Testis (tissue), 2 donors: ENCODE measurements at regions not wholly inside any gene's neighbourhood (a gene's known extent, or its start where the extent isn't known, plus 50 kb on each side); places are given as distances from the start of the nearest gene placed in this dataset.

Experiments used
- DNase-seq: peaks from one replicate; pipeline ENCODE4 v3.0.0-alpha.2; 2019
- H3K27ac ChIP-seq, 2 donors: fragments of 200-600 bp; sonication (generic); one replicate each; pipeline ENCODE4 v1.5.1; 2019
- H3K27me3 ChIP-seq: fragments of 200-600 bp; sonication (generic); one replicate; pipeline ENCODE4 v1.5.1; 2019
- H3K36me3 ChIP-seq: fragments of 200-600 bp; sonication (generic); one replicate; pipeline ENCODE4 v1.5.1; 2017; ENCODE audit warnings: low read depth; ENCODE audit errors: missing control alignments
- H3K4me1 ChIP-seq: fragments of 200-600 bp; sonication (generic); one replicate; pipeline ENCODE4 v1.5.1; 2019
- H3K4me3 ChIP-seq, 2 donors: fragments of 200-600 bp; sonication (generic); one replicate each; pipeline ENCODE4 v1.5.1; 2017 to 2019
- H3K9me3 ChIP-seq: fragments of 200-600 bp; sonication (generic); one replicate; pipeline ENCODE4 v1.5.1; 2017
- POLR2A ChIP-seq: fragments of 450-650 bp; IDR thresholded peaks from one replicate; pipeline ENCODE4 v1.6.1; 2017; ENCODE audit warnings: antibody characterized with exemption, mild to moderate bottlenecking, moderate library complexity
- WGBS, 2 donors: methylation state at CpG; one replicate each; pipeline ENCODE4 v1.1.5; 2018; 5-methylcytosine and 5-hydroxymethylcytosine counted together
- intact Hi-C: fragments of 100-400 bp; cut with DNase I; formaldehyde crosslinking; loops from one replicate; pipeline ENCODE4 v1.15.1; 2023; ENCODE audit warnings: low total_unique reads
- TF ChIP-seq, protein P1 (sequence below), 3 experiments: fragments of 450-650 bp in 2 of 3; fragments of 200-600 bp in 1 of 3; sonication (generic) in 1 of 3; IDR thresholded peaks; one replicate each; pipeline ENCODE4 v1.5.1; 2016 to 2019; ENCODE audit warnings: antibody characterized with exemption in 3 of 3, mild to moderate bottlenecking in 2 of 3, moderate library complexity in 1 of 3

DNA sequence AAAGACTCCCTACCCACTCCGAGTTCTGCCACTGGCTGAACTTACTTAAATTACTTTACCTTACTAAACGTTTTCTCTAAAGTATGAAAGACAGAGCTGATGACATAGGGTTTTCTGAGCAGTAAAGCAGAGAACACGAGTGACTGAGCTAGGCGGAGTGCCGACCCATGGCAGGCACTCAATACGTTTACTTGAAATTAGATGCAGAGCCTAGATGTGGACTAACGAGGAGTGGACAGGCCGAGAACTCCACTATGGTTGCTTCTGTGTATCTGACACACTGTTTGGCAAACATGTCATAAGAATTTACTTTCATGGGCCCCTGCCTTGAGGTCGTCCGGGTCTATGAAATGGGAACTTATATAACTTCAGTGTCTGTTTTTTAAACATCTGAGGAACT, 471.0 kb downstream of the STK39 start:
- WGBS, 2 donors: 78 to 88% methylated on average over 10 of the region's 10 CpGs
- intact Hi-C loops: no loop called here

DNA sequence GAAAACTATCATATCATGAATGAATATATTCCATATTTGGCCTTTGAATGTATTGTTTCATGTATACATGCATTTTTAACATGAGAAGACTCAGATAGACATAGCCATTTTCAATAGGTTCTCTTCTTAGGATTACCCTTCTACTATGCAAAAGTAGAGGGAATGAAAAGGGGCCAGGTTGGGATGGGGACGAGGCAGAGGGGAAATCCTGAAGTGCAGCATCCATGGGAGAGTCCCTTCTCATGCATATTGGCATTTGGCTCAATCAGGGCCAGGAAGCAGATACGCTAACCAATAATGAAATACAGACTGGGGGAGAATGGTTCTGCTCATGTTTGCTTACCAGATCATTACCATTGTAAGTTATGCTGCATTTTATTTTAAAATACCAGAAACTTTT, 475.8 kb downstream of the STK39 start:
- Histone ChIP-seq H3K36me3 (no peaks in the 10 kb centered on the region), H3K27ac (no peak overlapping the region), H3K4me3 (no peak overlapping the region), H3K4me1 (no peaks in the 10 kb centered on the region), H3K9me3 (no peaks in the 10 kb centered on the region), H3K27me3 (no peaks in the 10 kb centered on the region)
- TF ChIP-seq, protein P1, sequence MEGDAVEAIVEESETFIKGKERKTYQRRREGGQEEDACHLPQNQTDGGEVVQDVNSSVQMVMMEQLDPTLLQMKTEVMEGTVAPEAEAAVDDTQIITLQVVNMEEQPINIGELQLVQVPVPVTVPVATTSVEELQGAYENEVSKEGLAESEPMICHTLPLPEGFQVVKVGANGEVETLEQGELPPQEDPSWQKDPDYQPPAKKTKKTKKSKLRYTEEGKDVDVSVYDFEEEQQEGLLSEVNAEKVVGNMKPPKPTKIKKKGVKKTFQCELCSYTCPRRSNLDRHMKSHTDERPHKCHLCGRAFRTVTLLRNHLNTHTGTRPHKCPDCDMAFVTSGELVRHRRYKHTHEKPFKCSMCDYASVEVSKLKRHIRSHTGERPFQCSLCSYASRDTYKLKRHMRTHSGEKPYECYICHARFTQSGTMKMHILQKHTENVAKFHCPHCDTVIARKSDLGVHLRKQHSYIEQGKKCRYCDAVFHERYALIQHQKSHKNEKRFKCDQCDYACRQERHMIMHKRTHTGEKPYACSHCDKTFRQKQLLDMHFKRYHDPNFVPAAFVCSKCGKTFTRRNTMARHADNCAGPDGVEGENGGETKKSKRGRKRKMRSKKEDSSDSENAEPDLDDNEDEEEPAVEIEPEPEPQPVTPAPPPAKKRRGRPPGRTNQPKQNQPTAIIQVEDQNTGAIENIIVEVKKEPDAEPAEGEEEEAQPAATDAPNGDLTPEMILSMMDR (IDR thresholded peaks at IDR 0.05): no peak
- TF ChIP-seq POLR2A: no peak
- WGBS, 2 donors: 83 to 88% methylated on average over 2 of the region's 2 CpGs
- intact Hi-C loops: no loop called here
- no peak for DNase-seq

More for the DNA sequence above, 471.0 kb downstream of the STK39 start:
- Histone ChIP-seq H3K4me1 (no peaks in the 10 kb centered on the region), H3K9me3 (no peaks in the 10 kb centered on the region), H3K27ac (no peak overlapping the region), H3K36me3 (no peaks in the 10 kb centered on the region), H3K27me3 (no peaks in the 10 kb centered on the region), H3K4me3 (no peak overlapping the region)
- TF ChIP-seq, protein P1 (IDR thresholded peaks at IDR 0.05): no peak
- TF ChIP-seq POLR2A: no peak
- no peak for DNase-seq

DNA sequence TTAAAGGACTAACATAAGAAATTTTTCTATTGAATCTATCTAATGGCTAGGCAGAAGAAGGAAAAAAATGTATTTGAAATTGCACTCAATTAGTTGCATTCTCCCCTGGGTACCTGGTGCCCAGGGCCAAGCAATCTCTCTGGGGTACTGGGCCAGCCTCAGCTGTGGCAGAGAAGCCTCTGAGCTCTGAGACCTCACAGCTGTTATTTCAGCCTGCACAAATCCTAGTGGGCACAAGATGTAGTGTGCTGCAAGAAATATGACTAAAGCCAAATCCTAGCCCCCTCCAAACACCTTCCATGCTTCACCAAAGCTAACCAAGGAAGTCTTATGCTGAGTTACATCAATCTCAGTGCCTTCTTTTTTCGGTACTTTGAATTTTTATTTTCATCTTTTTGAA, 478.4 kb downstream of the STK39 start:
- intact Hi-C loops: no loop called here
- Histone ChIP-seq H3K4me1 (no peaks in the 10 kb centered on the region), H3K4me3 (no peak overlapping the region), H3K36me3 (no peaks in the 10 kb centered on the region), H3K27me3 (no peaks in the 10 kb centered on the region), H3K27ac (no peak overlapping the region), H3K9me3 (no peaks in the 10 kb centered on the region)
- no peak for TF ChIP-seq POLR2A
- TF ChIP-seq, protein P1 (IDR thresholded peaks at IDR 0.05): no peak
- WGBS, 2 donors: 88 to 100% methylated on average over 1 of the region's 1 CpG
- DNase-seq: no peak

DNA sequence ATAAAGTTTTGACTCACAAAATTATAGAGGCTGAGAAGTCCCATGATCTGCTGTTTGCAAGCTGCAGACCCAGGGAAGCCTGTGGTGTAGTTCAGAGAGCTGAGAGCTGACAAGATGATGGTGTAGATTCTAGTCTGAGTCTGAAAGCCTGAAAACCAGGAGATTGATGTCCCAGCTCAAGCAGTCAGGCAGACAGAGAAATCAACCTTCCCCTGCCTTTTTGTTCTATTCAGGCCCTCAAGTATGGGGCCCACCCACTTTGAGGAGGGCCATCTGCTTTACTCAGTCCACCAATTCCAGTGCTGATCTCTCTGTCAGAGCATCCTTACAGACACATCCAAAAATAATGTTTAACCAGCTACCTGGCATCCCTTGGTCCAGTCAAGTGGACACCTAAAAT, 479.6 kb downstream of the STK39 start:
- Histone ChIP-seq H3K27me3 (no peaks in the 10 kb centered on the region), H3K4me3 (no peak overlapping the region), H3K27ac (no peak overlapping the region), H3K4me1 (no peaks in the 10 kb centered on the region), H3K9me3 (no peaks in the 10 kb centered on the region), H3K36me3 (no peaks in the 10 kb centered on the region)
- TF ChIP-seq, protein P1 (IDR thresholded peaks at IDR 0.05): no peak
- no peak for TF ChIP-seq POLR2A
- intact Hi-C loops: no loop called here
- no peak for DNase-seq

DNA sequence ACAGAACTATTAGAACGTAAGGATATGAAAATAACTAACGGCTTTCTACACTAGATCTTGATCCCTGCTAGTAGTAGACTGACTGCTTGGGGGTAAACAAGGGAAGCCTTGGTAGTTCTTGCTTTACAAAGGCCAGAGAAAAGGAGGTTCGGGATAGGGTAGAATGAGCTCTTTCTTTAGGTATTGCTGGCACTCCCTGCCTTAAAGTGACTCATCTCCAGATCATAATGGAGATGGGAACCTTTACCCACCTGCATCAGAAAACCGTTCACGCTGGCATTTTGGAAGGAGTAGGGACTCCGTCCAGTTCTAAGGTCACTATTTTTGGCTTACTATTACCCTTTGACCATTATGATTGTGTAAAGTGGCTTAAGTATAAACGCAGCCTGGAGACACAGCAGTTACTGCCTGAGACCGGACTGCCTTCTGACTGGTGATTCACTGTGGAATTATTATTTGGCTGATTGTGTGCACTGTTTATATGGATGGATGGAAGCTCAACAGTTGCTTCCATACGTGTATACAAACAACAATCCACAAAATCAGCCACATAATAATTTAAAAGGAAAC, 482.5 kb downstream of the STK39 start:
- H3K27ac ChIP-seq: no peak overlapping the region
- no peaks in the 10 kb centered on the region for H3K4me1 ChIP-seq
- no peak overlapping the region for H3K4me3 ChIP-seq
- no peaks in the 10 kb centered on the region for H3K9me3 ChIP-seq
- WGBS, 2 donors: 95 to 98% methylated on average over 9 of the region's 9 CpGs
- H3K27me3 ChIP-seq: no peaks in the 10 kb centered on the region
- TF ChIP-seq, protein P1 (IDR thresholded peaks at IDR 0.05): no peak
- no peak for TF ChIP-seq POLR2A
- no peak for DNase-seq
- intact Hi-C loops: no loop called here
- H3K36me3 ChIP-seq: no peaks in the 10 kb centered on the region
